ENCODE measurements at regions not wholly inside any gene's neighbourhood (a gene's known extent, or its start where the extent isn't known, plus 50 kb on each side); places are given as distances from the start of the nearest gene placed in this dataset.

- DNase-seq: no peak
Measured at GRCh38 chr9:118215549-118215948, 511.3 kb downstream of the TLR4 start.

- DNase-seq: no peak
Measured at GRCh38 chr9:118222375-118222774, 518.2 kb downstream of the TLR4 start.

- DNase-seq: no peak
Measured at GRCh38 chr9:118223111-118223510, 518.9 kb downstream of the TLR4 start.

GRCh38 chr9:118230329-118230728 lies 526.1 kb downstream of the TLR4 start:
- no peak for DNase-seq

GRCh38 chr9:118236625-118237024 lies 532.4 kb downstream of the TLR4 start:
- DNase-seq: no peak

- DNase-seq: no peak
Measured at GRCh38 chr9:118238139-118238538, 533.9 kb downstream of the TLR4 start.

- no peak for DNase-seq
Measured at GRCh38 chr9:118252027-118252426, 547.8 kb downstream of the TLR4 start.

- DNase-seq: no peak
Measured at GRCh38 chr9:118262191-118262590, 558.0 kb downstream of the TLR4 start.

GRCh38 chr9:118263949-118264348 lies 559.7 kb downstream of the TLR4 start:
- no peak for DNase-seq

- DNase-seq: no peak
Measured at GRCh38 chr9:118268046-118268445, 563.8 kb downstream of the TLR4 start.

GRCh38 chr9:118269623-118270022 lies 565.4 kb downstream of the TLR4 start:
- DNase-seq: no peak

- no peak for DNase-seq
Measured at GRCh38 chr9:118271331-118271730, 567.1 kb downstream of the TLR4 start.

- no peak for DNase-seq
Measured at GRCh38 chr9:118271936-118272335, 567.7 kb downstream of the TLR4 start.

GRCh38 chr9:118273048-118273447 lies 568.8 kb downstream of the TLR4 start:
- DNase-seq: no peak

- DNase-seq: no peak
Measured at GRCh38 chr9:118276784-118277183, 572.6 kb downstream of the TLR4 start.

- no peak for DNase-seq
Measured at GRCh38 chr9:118281772-118282171, 577.6 kb downstream of the TLR4 start.

GRCh38 chr9:118283488-118283887 lies 579.3 kb downstream of the TLR4 start:
- DNase-seq: no peak

GRCh38 chr9:118290116-118290515 lies 585.9 kb downstream of the TLR4 start:
- DNase-seq: no peak

- no peak for DNase-seq
Measured at GRCh38 chr9:118295413-118295812, 591.2 kb downstream of the TLR4 start.

- DNase-seq: no peak
Measured at GRCh38 chr9:118302721-118303120, 598.5 kb downstream of the TLR4 start.

- DNase-seq: no peak
Measured at GRCh38 chr9:118303216-118303615, 599.0 kb downstream of the TLR4 start.

GRCh38 chr9:118305331-118305730 lies 601.1 kb downstream of the TLR4 start:
- no peak for DNase-seq

- no peak for DNase-seq
Measured at GRCh38 chr9:118306801-118307200, 602.6 kb downstream of the TLR4 start.

- DNase-seq: no peak
Measured at GRCh38 chr9:118313965-118314364, 609.8 kb downstream of the TLR4 start.

- DNase-seq: no peak
Measured at GRCh38 chr9:118316831-118317343, 612.7 kb downstream of the TLR4 start.

Measured in HCEC 1CT (cell line).